Activated CD4-positive, alpha-beta T cell treated with anti-CD3 and anti-CD28 coated beads, Interleukin-10, Interleukin-2, amounts not matched to agents 100 ng/mL and 50 ng/mL, durations not matched to agents 16 hours and 8 hours (primary cell): ENCODE measurements at regions not wholly inside any gene's neighbourhood (a gene's known extent, or its start where the extent isn't known, plus 50 kb on each side); places are given as distances from the start of the nearest gene placed in this dataset.
"Not testable (repeated sequence)": the region's sequence is repeated elsewhere in the genome, so short reads cannot be mapped to it uniquely, and the experiment has no call there.

Source experiments
- DNase-seq: peaks from one replicate; pipeline ENCODE4 v3.0.0-alpha.2; 2020

GRCh38 chr9:15032860-15033259 lies 122.6 kb upstream of the FREM1 start:
- no peak for DNase-seq

DNA sequence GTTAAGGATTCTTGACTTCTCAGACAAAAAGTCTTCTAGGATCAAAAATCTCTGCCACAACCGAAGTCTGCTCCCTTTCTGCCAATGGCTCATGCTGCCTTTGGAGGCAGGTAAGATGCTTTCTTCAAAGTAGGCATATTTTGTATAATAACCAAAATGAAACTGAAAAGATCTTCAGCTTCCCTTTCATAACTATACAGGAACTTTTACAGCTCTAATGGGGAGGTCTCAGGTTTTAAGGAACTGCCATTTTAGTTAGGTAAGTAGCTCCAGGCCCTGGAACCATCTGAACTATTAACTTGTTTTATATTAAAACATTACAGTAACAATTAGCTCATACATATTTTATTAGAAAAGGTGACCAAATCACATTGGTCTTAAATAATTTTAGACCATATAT lies 110.9 kb upstream of the FREM1 start:
- no peak for DNase-seq

DNA sequence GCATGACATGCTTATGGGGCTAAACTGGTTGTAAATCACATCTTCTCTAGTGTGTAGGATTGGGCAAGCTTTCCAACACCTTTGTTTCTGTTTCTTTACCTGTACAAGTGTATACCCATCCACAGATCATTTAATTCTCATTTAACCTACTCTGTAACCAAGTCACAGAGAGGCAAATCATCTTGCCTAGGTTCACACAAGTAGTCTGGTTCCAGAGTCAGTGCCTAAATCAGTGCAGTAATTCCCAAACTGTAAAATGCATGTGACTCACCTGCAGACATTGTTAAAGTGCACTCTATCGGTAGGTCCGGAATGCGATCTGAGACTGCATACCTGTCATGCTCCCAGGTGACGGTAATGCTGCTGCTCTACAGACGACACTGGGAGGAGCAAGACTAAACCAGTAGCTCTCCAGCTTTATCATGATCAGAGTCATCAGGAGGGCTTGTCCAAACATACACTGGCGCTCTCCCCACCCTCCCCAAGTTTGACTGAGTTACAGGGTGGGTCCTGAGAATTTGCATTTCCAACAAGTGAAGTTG lies 107.9 kb upstream of the FREM1 start:
- DNase-seq = no peak

DNA sequence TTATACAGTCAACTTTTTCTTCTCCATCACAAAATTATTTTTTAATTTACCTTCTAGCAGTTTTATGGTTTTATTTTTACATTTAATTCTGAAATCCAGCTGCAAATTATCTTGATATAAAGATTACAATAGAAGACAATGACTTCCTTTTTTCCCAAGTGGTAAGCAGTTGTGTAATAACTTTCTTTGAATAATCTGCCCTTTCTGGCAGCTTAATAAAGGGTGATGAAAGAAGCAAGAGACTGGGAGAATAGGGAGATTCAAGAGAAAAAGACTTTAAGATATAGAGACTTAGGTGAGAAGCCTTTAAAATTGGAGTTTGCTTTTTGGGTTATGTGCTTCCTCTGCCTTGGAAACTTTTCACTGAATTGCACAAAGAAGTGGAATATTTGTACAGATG lies 100.4 kb upstream of the FREM1 start:
- DNase-seq = no peak

- no peak for DNase-seq
These were observed 97.5 kb upstream of the FREM1 start for GRCh38 chr9:15007698-15008097.

- no peak for DNase-seq
These were observed 84.5 kb upstream of the FREM1 start for GRCh38 chr9:14994738-14995137.

DNA sequence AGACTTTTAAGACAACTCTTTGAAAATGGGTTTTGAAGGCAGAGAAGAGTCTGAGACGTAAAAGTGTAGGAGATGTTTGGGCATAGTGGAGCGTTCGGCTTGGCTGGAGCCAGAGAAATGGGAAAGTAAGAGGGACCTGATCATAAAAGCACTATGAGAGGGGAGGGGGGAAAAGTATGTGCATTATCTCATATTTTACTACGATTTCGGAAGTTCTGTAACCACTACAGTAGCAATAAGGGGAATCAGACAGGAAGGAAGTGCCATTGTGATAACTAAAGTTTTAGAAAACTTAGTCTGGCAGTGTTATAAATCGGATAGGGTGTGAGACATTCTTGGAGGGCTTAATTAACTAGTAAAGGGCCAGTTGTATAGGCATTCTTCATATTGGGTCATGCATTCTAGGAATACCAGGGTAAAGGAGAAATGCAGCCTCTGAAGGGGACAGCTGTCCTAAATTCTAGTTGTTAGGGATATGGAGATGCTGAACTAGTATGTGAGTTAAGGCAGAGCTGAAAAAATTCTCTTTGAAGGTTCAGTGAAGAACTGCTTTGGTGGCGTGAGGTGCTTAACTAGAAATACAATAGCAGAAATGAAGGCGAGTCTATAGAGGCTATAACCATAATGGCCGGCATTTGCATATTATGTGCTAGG lies 83.8 kb upstream of the FREM1 start:
- peak; percentile 47 for DNase-seq

DNA sequence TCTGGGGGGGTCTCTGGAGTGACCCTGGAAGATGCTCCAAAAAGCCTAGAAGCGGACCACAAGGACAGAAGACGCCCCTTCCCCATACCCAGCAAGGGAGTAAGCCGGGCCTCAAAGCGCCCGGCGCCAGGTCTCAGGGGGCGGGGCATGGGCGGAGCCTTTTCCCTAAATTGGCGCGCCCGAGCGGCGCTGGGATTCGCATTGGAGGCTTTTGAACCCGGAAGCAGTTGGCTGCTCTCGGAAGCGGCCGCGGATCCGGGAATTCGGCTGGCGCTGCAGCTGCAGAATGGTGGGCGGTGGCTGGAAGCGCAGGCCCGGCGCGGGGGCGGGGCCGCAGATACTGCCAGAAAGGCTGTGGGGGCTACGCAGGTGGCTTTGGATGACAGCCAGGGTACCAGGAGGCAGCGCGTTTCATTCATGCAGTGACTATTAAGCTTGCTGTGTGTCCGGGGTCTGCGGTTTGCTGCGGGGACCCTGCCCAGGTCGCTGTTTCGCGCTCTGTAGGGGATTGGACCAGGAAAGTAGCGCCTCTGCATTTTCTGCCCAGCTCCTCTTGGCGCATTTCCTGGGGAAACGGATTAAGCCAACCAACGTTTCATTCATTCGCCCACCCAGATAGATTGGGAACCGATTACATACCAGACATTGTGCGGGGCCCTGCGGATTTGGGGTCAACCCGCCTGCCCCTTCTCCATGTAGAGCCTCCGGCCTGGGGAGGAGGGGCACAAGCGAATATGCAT lies 83.0 kb upstream of the FREM1 start:
- DNase-seq = peak; percentile 61

- no peak for DNase-seq
These were observed 82.3 kb upstream of the FREM1 start for GRCh38 chr9:14992516-14992915.

DNA sequence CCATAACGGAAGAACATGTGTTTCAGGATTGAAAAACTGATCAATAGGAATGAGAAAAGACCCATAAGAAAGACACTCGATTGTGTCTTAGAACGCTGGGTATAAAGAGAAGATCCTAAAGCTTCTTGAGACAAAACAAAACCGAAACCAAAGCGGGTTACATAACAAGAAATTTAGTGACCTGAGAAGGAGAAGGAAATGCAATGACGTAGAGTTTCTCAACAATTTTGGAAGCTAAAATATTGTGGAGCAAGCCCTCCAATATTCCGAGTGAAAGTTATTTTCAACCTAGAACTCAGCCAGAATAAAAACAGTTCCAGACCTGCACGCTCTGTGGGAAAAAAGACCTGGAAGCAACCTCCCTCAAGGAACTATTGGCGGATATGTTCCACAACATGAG lies 81.9 kb upstream of the FREM1 start:
- peak; percentile 34 for DNase-seq

DNA sequence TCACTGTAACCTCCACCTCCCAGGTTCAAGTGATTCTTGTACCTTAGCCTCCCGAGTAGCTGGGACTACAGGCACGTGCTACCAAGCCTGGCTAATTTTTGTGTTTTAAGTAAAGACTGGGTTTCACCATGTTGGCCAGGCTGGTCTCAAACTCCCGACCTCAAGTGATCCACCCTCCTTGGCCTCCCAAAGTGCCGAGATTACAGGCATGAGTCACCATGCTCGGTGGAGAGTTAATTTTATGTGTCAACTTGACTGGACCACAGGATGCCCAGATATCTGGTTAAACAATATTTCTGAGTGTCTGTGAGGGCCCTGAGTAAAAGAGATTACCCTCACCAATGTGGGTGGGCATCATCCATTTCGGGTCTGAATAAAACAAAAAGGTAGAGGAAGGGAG lies 80.4 kb upstream of the FREM1 start:
- DNase-seq = not testable (repeated sequence)

- DNase-seq = no peak
These were observed 79.6 kb upstream of the FREM1 start for GRCh38 chr9:14989811-14990210.

DNA sequence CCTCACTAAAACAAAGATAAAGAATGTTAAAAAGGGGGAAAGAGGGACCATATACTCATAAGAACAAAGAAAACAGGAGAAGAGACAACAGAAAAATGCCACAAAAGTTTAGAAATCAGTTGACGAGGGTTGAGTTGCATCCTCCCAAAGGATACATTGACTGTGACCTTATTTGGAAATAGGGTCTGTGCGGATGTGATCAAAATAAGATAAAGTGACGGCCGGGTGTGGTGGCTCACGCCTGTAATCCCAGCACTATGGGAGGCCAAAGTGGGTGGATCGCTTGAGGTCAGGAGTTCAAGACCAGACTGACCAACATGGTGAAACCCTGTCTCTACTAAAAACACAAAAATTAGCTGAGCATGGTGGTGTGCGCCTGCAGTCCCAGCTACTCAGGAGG lies 79.1 kb upstream of the FREM1 start:
- not testable (repeated sequence) for DNase-seq

- no peak for DNase-seq
These were observed 77.6 kb upstream of the FREM1 start for GRCh38 chr9:14987858-14988257.

- no peak for DNase-seq
These were observed 75.2 kb upstream of the FREM1 start for GRCh38 chr9:14985419-14985818.

DNA sequence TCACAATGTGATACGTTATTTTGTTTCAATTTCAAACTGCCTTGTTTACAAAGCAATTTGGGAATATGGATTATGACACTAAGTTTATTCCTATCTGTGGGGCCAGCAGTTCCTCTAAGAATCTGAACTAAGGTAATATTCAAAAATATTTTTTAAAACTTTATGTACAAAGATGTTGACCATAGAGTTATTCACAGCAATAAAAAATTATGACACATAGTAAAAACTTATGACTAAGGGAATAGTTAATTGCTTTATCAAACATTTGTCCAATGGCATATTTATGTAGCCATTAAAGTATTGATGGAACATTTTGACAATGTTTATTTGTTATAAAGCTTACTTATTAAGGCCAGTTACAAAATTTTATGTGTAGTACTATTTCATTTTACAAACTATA lies 73.4 kb upstream of the FREM1 start:
- DNase-seq = no peak

DNA sequence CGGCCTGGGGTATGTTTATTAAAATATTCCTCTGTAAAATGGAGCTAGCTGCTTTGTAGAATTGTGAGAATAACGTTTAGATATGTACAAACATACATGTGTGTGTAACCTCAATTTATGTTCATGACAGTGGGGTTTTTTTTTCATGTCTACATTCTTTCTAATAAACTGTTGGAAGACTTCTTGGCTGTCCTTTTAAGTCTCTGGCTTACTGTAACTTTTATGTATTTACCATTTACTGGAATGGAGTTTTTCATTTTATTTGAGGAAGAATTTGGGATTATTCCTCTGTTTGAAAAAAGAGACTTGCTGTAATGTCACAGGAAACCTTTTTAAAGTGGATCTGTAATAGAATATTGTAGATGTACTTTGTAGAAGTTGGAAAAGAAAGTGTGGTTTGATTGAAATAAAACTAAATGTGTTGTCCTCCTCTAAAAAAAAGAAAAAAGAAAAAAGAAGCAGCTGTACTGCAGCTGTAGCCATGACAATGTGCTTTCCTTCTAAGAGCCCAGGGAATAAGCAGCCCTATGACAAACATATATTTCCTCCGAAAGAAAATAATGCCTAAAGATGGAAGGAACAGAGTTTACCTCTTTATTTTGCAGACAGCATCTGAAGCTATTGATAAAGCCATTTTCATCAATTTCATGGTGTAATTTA lies 71.2 kb upstream of the FREM1 start:
- no peak for DNase-seq

DNA sequence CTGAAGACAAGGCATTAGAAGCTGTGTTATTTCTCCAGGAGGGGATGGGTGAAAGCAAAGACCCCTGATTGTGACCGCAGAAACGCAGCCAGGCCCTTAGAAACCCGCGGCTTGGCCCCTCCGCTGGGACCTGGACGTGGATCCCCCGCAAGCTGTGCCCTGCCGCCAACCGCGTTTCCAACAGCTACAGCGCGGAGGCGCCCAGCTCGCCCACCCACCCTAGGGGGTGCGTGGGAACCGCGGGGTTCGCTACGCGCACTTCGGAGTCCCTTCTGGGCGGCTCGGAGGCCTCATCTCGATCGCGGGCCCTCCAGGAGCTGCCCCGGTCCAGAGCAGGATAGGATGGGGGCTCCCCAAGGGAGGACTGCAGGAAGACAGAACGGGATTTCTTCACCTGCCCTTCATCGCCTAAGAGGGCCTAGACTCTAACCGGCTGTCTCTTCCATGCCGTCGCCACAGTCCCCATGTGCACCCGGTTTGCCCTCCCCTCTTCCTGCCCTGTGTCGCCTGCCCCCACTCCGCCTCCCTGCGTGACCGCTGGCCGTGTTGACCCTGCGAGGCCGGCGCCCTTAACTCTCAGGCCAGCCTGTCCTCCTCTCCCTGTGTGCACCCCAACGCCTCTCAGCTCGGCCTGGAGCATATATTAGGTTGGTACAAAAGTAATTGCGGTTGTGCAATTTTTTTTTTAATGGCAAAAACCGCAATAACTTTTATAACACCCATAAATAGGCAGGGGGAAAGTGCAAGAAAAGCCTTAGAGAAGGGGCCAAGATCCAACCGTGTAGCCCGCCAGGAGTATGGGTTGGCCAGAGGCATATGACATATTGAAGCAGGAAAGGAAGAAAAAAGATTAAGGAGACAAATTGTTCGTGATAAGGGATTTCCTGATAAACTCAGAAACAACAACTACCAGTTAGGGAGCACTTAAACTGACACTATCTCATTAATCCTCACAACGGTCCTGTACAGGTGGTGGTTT lies 68.1 kb upstream of the FREM1 start:
- no peak for DNase-seq

GRCh38 chr9:14967450-14968321 lies 57.5 kb upstream of the FREM1 start:
- no peak for DNase-seq

- DNase-seq = no peak
These were observed 52.1 kb upstream of the FREM1 start for GRCh38 chr9:14962193-14962882.
